ENCODE measurements at regions not wholly inside any gene's neighbourhood (a gene's known extent, or its start where the extent isn't known, plus 50 kb on each side); places are given as distances from the start of the nearest gene placed in this dataset.

DNA sequence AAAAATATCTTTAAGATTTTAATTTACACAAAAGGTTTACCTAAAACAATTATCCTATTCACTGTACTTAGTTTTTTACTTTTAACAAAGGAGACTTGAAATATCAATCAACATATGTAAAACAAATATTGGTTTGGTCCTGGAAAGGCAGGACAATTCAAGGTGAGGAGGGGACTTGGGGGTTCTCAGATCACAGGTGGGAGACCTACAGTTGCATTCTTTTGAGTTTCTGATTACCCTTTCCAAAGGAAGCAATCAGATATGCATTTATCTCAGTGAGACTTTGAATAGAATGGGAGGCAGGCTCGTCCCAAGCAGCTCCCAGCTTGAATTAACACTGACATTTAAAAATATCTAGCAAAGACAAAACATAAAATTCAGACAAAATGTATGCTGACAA, 1917.3 kb downstream of the C4orf33 start:
- peaks cover 15% of the 10 kb centered on the region for H3K27me3 ChIP-seq (ENCODE audit: control insufficient read depth, insufficient read depth, low read length)
- no peak overlapping the region for H3K9ac ChIP-seq (ENCODE audit: low read length)
- no peaks in the 10 kb centered on the region for H3K9me3 ChIP-seq (ENCODE audit: control insufficient read depth, low read depth, low read length)
- H3K36me3 ChIP-seq (ENCODE audit: control insufficient read depth, low read depth, low read length): no peaks in the 10 kb centered on the region
- no peak overlapping the region for H3K27ac ChIP-seq (ENCODE audit: low read length)
- peaks cover 16% of the 10 kb centered on the region for H3K4me1 ChIP-seq (ENCODE audit: control insufficient read depth, low read depth, low read length)
- H3K4me3 ChIP-seq (ENCODE audit: low read length): no peak overlapping the region

DNA sequence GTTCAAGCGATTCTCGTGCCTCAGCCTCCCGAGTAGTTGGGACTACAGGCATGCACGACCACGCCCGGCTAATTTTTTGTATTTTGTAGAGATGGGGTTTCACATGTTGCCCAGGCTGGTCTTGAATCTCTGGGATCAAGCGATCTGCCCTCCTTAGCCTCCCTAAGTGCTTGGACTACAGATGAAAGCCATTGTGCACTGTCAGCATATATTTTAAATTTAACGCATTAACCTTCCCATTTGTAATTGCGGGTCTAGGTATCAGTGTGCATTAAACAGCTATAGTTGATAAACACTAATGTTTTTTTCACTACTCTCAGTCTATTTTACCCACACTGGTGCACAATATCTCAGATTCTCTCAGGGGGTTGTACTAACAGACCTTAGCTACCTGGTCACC, 1930.8 kb downstream of the C4orf33 start:
- Histone ChIP-seq H3K9ac (ENCODE audit: low read length) (no peak overlapping the region), H3K36me3 (ENCODE audit: control insufficient read depth, low read depth, low read length) (no peaks in the 10 kb centered on the region), H3K27ac (ENCODE audit: low read length) (no peak overlapping the region), H3K4me3 (ENCODE audit: low read length) (no peak overlapping the region), H3K9me3 (ENCODE audit: control insufficient read depth, low read depth, low read length) (no peaks in the 10 kb centered on the region), H3K27me3 (ENCODE audit: control insufficient read depth, insufficient read depth, low read length) (no peaks in the 10 kb centered on the region), H3K4me1 (ENCODE audit: control insufficient read depth, low read depth, low read length) (no peaks in the 10 kb centered on the region)

DNA sequence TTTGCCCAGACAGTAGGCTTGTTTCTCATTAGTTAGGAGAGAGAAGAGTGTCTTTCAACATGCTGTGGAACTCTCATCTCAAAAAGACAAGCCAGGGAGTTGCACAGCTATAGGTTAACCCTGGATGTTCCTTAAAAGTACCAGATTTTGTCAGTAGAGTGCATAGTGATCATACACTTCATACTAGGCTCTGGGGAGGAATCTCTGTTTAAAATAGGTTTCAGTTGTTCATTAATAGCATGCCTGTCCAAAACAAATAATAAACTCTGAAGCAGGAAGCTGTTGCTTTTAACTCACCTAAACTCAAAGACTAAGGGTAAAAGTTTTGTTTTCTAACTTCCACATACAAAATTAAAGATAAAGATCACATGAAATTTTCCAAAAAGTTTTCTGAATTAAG, 1948.4 kb downstream of the C4orf33 start:
- Histone ChIP-seq H3K9me3 (ENCODE audit: control insufficient read depth, low read depth, low read length) (no peaks in the 10 kb centered on the region), H3K36me3 (ENCODE audit: control insufficient read depth, low read depth, low read length) (no peaks in the 10 kb centered on the region), H3K27me3 (ENCODE audit: control insufficient read depth, insufficient read depth, low read length) (no peaks in the 10 kb centered on the region), H3K9ac (ENCODE audit: low read length) (no peak overlapping the region), H3K4me1 (ENCODE audit: control insufficient read depth, low read depth, low read length) (no peaks in the 10 kb centered on the region), H3K4me3 (ENCODE audit: low read length) (no peak overlapping the region), H3K27ac (ENCODE audit: low read length) (no peak overlapping the region)

DNA sequence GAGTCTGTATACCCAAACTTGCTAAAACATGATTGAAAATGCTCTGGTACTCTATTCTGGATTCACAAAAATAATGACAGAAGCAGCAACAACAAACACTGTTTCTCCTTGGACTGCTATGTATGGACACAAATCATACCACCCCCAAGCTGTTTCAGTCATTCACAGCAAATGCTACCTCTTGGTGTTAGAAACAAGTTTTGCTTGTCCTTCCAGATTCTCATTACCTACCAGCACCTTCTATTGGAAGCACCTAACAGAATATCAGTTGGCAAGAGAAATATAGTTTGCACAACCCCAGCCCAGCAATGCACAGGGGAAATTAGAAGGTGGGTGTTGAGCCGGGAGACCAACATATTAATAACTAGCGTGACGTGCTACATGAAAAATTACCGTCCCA, 1950.9 kb downstream of the C4orf33 start:
- Histone ChIP-seq H3K9me3 (ENCODE audit: control insufficient read depth, low read depth, low read length) (no peaks in the 10 kb centered on the region), H3K4me1 (ENCODE audit: control insufficient read depth, low read depth, low read length) (no peaks in the 10 kb centered on the region), H3K36me3 (ENCODE audit: control insufficient read depth, low read depth, low read length) (no peaks in the 10 kb centered on the region), H3K27ac (ENCODE audit: low read length) (no peak overlapping the region), H3K4me3 (ENCODE audit: low read length) (no peak overlapping the region), H3K9ac (ENCODE audit: low read length) (no peak overlapping the region), H3K27me3 (ENCODE audit: control insufficient read depth, insufficient read depth, low read length) (no peaks in the 10 kb centered on the region)

DNA sequence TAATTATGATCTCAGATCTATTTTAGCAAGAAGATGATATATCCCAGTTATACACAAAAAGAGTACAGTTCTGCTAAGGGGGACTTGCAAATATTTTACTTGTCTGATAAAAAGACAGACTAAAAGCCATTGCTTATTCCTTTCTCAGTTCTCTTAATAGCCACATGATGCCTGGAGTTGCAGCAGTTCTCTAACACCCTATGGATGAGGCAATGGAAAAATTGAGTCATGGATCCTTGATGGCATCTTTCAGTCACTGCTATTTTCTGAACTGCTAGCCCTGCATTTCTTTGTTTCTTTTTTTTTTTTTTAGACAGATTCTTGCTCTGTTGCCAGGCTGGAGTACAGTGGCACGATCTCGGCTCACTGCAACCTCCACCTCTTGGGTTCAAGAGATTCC, 1956.7 kb downstream of the C4orf33 start:
- H3K27me3 ChIP-seq (ENCODE audit: control insufficient read depth, insufficient read depth, low read length): no peaks in the 10 kb centered on the region
- H3K4me1 ChIP-seq (ENCODE audit: control insufficient read depth, low read depth, low read length): no peaks in the 10 kb centered on the region
- no peak overlapping the region for H3K27ac ChIP-seq (ENCODE audit: low read length)
- no peaks in the 10 kb centered on the region for H3K9me3 ChIP-seq (ENCODE audit: control insufficient read depth, low read depth, low read length)
- no peaks in the 10 kb centered on the region for H3K36me3 ChIP-seq (ENCODE audit: control insufficient read depth, low read depth, low read length)
- H3K4me3 ChIP-seq (ENCODE audit: low read length): no peak overlapping the region
- H3K9ac ChIP-seq (ENCODE audit: low read length): no peak overlapping the region

DNA sequence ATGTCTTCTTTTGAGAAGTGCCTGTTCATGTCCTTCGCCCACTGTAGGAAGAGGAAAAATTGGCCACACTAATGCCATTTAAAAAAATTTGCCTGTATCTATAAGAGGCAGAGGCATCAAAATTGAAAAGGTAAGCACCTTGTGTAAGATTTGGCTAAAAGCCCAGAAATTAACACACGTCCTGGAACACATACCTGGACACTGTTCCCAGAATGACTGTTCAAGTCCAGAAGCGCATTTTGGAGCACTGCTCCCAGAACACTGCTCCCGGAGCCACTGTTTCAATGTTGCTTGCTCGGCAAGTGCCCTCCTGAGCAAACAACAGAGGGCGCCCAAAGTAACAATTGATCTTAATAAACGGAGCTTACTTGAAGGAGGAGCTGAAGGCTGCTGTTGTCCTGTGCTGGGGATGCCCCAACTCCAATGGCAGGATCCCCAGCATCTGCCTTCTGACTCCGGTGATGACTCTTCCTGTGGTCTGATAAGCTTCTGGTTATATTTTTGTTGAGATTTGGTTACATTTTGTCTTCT, 1958.6 kb downstream of the C4orf33 start:
- no peaks in the 10 kb centered on the region for H3K36me3 ChIP-seq (ENCODE audit: control insufficient read depth, low read depth, low read length)
- H3K27me3 ChIP-seq (ENCODE audit: control insufficient read depth, insufficient read depth, low read length): no peaks in the 10 kb centered on the region
- no peaks in the 10 kb centered on the region for H3K4me1 ChIP-seq (ENCODE audit: control insufficient read depth, low read depth, low read length)
- H3K4me3 ChIP-seq (ENCODE audit: low read length): no peak overlapping the region
- H3K9ac ChIP-seq (ENCODE audit: low read length): no peak overlapping the region
- no peak overlapping the region for H3K27ac ChIP-seq (ENCODE audit: low read length)
- H3K9me3 ChIP-seq (ENCODE audit: control insufficient read depth, low read depth, low read length): no peaks in the 10 kb centered on the region

DNA sequence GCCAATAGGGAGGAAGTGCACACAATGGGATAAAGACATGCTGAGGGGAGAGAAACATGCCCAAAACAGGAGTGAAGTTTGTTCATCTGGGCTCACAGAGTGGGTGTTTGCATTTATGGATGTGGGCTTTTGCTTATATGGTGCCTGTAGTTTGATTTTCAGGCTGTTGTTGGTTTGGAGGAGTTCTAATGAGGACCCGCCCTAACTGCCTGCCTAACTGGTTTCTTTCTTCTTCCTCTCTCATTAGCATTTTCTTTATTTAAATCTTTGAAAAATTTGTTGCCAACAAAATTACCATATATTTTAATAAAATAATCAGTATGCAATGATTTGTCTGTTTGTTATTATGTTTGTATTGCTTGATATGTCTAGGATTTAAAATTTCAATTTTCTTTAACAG, 1965.8 kb downstream of the C4orf33 start:
- no peak overlapping the region for H3K9ac ChIP-seq (ENCODE audit: low read length)
- H3K9me3 ChIP-seq (ENCODE audit: control insufficient read depth, low read depth, low read length): peaks cover 26% of the 10 kb centered on the region
- H3K4me1 ChIP-seq (ENCODE audit: control insufficient read depth, low read depth, low read length): no peaks in the 10 kb centered on the region
- no peaks in the 10 kb centered on the region for H3K36me3 ChIP-seq (ENCODE audit: control insufficient read depth, low read depth, low read length)
- no peak overlapping the region for H3K27ac ChIP-seq (ENCODE audit: low read length)
- H3K4me3 ChIP-seq (ENCODE audit: low read length): no peak overlapping the region
- no peaks in the 10 kb centered on the region for H3K27me3 ChIP-seq (ENCODE audit: control insufficient read depth, insufficient read depth, low read length)

DNA sequence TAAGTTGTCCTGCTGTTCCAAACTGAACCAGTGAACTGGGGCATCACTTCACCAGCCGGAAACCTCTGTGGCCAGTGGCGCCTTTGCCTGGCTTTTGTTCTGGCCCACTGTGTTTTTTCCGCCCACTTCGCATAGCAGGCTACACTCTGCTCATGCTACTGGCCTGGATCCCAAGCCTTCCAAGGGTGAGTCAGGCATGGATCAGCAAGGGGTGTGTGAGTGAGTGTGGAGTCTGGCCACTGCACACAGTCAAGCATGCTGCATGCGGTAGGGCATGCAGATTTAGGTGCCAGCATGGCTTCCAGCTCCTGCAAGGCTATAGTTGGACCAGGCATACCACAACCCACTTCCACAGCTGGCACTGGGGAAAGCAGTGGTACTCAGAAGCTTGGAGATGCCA, 1967.9 kb downstream of the C4orf33 start:
- H3K4me3 ChIP-seq (ENCODE audit: low read length): no peak overlapping the region
- no peak overlapping the region for H3K27ac ChIP-seq (ENCODE audit: low read length)

DNA sequence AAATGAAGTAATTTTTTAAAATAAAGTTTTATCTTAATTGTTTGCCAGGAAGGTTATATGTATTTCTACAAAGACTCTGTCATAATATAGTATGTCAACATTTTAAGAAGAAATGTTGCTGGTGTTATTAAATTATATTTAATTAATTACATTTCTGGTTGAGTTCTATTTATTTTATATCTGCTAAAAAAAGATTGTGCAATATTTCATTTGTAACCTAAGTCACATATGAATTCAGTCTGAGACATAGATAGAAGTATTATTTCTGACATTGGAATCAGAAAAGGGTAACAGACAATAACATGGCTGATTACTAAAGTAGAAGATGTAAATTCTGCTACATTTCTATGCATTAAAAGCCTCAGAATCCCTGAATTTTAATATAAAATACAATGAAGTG, 1985.1 kb downstream of the C4orf33 start:
- H3K4me3 ChIP-seq (ENCODE audit: low read length): no peak overlapping the region
- H3K4me1 ChIP-seq (ENCODE audit: control insufficient read depth, low read depth, low read length): no peaks in the 10 kb centered on the region
- no peak overlapping the region for H3K27ac ChIP-seq (ENCODE audit: low read length)
- no peaks in the 10 kb centered on the region for H3K27me3 ChIP-seq (ENCODE audit: control insufficient read depth, insufficient read depth, low read length)
- H3K9me3 ChIP-seq (ENCODE audit: control insufficient read depth, low read depth, low read length): no peaks in the 10 kb centered on the region
- no peak overlapping the region for H3K9ac ChIP-seq (ENCODE audit: low read length)
- H3K36me3 ChIP-seq (ENCODE audit: control insufficient read depth, low read depth, low read length): no peaks in the 10 kb centered on the region

More for the DNA sequence above, 1967.9 kb downstream of the C4orf33 start:
- peaks cover 26% of the 10 kb centered on the region for H3K9me3 ChIP-seq (ENCODE audit: control insufficient read depth, low read depth, low read length)
- no peaks in the 10 kb centered on the region for H3K4me1 ChIP-seq (ENCODE audit: control insufficient read depth, low read depth, low read length)
- H3K9ac ChIP-seq (ENCODE audit: low read length): no peak overlapping the region
- no peaks in the 10 kb centered on the region for H3K27me3 ChIP-seq (ENCODE audit: control insufficient read depth, insufficient read depth, low read length)
- H3K36me3 ChIP-seq (ENCODE audit: control insufficient read depth, low read depth, low read length): no peaks in the 10 kb centered on the region

DNA sequence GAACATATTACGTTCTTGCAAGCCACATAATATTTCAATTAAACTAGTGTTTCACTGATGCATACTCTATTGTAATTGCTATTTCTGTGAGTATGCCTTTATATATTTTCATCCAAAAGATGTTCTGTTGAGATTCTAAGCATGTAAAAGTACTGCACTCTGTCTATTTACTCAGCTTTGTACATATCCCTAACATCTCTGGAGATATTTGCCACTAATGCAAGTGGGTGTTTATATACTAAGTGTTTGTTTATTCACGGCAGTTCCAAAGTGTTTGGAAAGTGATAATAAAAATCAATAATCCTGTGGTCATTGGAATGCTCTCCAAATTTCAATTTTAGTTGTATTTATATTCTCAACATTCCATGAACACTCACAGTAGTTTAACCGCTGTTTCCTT, 1989.0 kb downstream of the C4orf33 start:
- no peaks in the 10 kb centered on the region for H3K4me1 ChIP-seq (ENCODE audit: control insufficient read depth, low read depth, low read length)
- H3K27me3 ChIP-seq (ENCODE audit: control insufficient read depth, insufficient read depth, low read length): no peaks in the 10 kb centered on the region
- H3K27ac ChIP-seq (ENCODE audit: low read length): no peak overlapping the region
- no peaks in the 10 kb centered on the region for H3K9me3 ChIP-seq (ENCODE audit: control insufficient read depth, low read depth, low read length)
- no peaks in the 10 kb centered on the region for H3K36me3 ChIP-seq (ENCODE audit: control insufficient read depth, low read depth, low read length)
- H3K4me3 ChIP-seq (ENCODE audit: low read length): no peak overlapping the region
- H3K9ac ChIP-seq (ENCODE audit: low read length): no peak overlapping the region

DNA sequence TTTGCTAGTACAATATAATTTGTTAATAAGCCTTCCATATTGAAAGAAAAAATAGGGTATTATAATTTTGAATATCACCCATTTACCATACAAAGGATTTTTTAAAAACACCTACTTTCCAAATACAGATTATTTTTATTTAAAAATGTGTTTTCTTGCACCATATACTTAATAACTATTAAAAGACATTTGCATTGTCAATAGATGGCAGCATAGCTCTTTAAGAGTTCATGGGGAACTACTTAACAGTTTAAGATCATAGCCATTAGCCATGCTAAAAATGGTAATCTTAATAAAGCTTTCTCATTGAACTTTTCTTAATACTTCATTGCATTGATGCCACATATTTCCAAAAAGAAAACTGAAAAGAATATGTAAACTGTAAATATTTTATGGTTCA, 1995.9 kb downstream of the C4orf33 start:
- Histone ChIP-seq H3K9me3 (ENCODE audit: control insufficient read depth, low read depth, low read length) (no peaks in the 10 kb centered on the region), H3K9ac (ENCODE audit: low read length) (no peak overlapping the region), H3K4me3 (ENCODE audit: low read length) (no peak overlapping the region), H3K27me3 (ENCODE audit: control insufficient read depth, insufficient read depth, low read length) (no peaks in the 10 kb centered on the region), H3K4me1 (ENCODE audit: control insufficient read depth, low read depth, low read length) (no peaks in the 10 kb centered on the region), H3K27ac (ENCODE audit: low read length) (no peak overlapping the region), H3K36me3 (ENCODE audit: control insufficient read depth, low read depth, low read length) (no peaks in the 10 kb centered on the region)

DNA sequence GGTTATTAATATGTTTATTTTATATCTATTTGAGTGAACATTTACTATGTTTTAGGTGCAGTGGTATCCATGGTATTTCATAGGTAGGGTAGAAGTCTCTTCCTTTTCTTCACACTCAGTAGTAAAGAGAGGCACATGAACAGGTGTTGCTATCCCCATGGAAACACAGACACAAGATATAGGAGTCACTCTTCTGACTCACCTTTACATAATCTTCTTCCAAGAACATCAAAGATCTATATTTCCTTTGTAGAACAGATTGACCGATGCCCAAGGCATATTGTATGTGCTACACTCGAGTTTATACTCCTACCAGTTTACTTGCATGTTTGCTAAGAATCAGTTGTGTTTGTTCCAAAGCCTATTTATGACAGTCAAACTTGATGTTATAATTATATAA, 1997.4 kb downstream of the C4orf33 start:
- no peak overlapping the region for H3K4me3 ChIP-seq (ENCODE audit: low read length)
- H3K9me3 ChIP-seq (ENCODE audit: control insufficient read depth, low read depth, low read length): no peaks in the 10 kb centered on the region
- H3K27ac ChIP-seq (ENCODE audit: low read length): no peak overlapping the region
- no peak overlapping the region for H3K9ac ChIP-seq (ENCODE audit: low read length)
- H3K27me3 ChIP-seq (ENCODE audit: control insufficient read depth, insufficient read depth, low read length): no peaks in the 10 kb centered on the region
- no peaks in the 10 kb centered on the region for H3K36me3 ChIP-seq (ENCODE audit: control insufficient read depth, low read depth, low read length)
- H3K4me1 ChIP-seq (ENCODE audit: control insufficient read depth, low read depth, low read length): no peaks in the 10 kb centered on the region

Data from iPS-18a (cell line).